ENCODE measurements at regions not wholly inside any gene's neighbourhood (a gene's known extent, or its start where the extent isn't known, plus 50 kb on each side); places are given as distances from the start of the nearest gene placed in this dataset.

DNA sequence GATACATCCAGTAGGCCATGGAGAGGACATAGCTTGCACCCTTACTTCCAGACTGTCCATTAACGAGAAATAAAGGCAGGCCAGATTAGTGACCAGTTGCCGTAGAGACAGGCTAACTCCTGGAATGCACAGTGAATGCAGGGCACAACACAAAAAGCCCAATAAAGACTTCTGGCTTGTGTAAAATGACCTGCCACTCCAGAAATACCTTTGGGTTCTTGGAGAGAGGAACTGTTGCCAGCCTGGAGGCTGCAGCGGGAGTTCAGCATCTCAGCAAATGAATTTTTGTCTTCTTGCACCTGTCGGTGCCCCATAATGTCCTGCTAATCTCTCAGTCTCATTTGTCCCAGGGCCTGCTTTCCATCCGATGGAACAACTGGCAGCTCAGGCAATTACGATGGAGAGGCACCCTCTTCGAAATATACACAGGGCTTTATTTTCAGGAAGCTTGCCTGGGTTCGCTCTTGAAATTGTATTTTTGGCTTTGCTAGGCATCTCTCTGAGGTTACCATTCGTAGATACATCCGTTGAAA, 538.8 kb upstream of the ZNF462 start:
- TF ChIP-seq, protein P1, sequence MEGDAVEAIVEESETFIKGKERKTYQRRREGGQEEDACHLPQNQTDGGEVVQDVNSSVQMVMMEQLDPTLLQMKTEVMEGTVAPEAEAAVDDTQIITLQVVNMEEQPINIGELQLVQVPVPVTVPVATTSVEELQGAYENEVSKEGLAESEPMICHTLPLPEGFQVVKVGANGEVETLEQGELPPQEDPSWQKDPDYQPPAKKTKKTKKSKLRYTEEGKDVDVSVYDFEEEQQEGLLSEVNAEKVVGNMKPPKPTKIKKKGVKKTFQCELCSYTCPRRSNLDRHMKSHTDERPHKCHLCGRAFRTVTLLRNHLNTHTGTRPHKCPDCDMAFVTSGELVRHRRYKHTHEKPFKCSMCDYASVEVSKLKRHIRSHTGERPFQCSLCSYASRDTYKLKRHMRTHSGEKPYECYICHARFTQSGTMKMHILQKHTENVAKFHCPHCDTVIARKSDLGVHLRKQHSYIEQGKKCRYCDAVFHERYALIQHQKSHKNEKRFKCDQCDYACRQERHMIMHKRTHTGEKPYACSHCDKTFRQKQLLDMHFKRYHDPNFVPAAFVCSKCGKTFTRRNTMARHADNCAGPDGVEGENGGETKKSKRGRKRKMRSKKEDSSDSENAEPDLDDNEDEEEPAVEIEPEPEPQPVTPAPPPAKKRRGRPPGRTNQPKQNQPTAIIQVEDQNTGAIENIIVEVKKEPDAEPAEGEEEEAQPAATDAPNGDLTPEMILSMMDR (IDR thresholded peaks at IDR 0.05) = no peak
- no peak for TF ChIP-seq POLR2A (IDR thresholded peaks at IDR 0.05)
